KMS-11 (cell line): ENCODE measurements at regions not wholly inside any gene's neighbourhood (a gene's known extent, or its start where the extent isn't known, plus 50 kb on each side); places are given as distances from the start of the nearest gene placed in this dataset.
"Not testable (repeated sequence)": the region's sequence is repeated elsewhere in the genome, so short reads cannot be mapped to it uniquely, and the experiment has no call there.

Experiments
- H2AFZ ChIP-seq: fragments of 200-600 bp; sonication (generic); 2 replicates; pipeline ENCODE4 v1.6.1; 2016; ENCODE audit warnings: antibody characterized with exemption, mixed run types, low read depth
- H3K27ac ChIP-seq: fragments of 200-600 bp; sonication (generic); 2 replicates; pipeline ENCODE4 v1.6.1; 2016; ENCODE audit warnings: mild to moderate bottlenecking, mixed run types
- H3K27me3 ChIP-seq: fragments of 200-600 bp; sonication (generic); 2 replicates; pipeline ENCODE4 v1.6.1; 2017; ENCODE audit warnings: mild to moderate bottlenecking, low read depth, mixed run types, moderate library complexity; ENCODE audit not compliant: insufficient read depth
- H3K36me3 ChIP-seq: fragments of 200-600 bp; sonication (generic); 2 replicates; pipeline ENCODE4 v1.6.1; 2017; ENCODE audit warnings: mild to moderate bottlenecking, mixed run types; ENCODE audit not compliant: insufficient read depth
- H3K4me1 ChIP-seq: fragments of 200-600 bp; sonication (generic); 2 replicates; pipeline ENCODE4 v1.6.1; 2016; ENCODE audit warnings: mild to moderate bottlenecking, low read depth, mixed run types; ENCODE audit not compliant: poor library complexity, severe bottlenecking
- H3K4me2 ChIP-seq: fragments of 200-600 bp; sonication (generic); 2 replicates; pipeline ENCODE4 v1.7.0; 2016; ENCODE audit warnings: mild to moderate bottlenecking, mixed run types
- H3K4me3 ChIP-seq: fragments of 200-600 bp; sonication (generic); IDR thresholded peaks from 2 replicates; pipeline ENCODE4 v1.6.1; 2017; ENCODE audit warnings: low read depth, low read length, mixed read lengths; ENCODE audit not compliant: insufficient read depth
- H3K79me2 ChIP-seq: fragments of 200-600 bp; sonication (generic); 2 replicates; pipeline ENCODE4 v1.6.1; 2016; ENCODE audit warnings: low read depth, mixed run types; ENCODE audit not compliant: insufficient read depth
- H3K9ac ChIP-seq: fragments of 200-600 bp; sonication (generic); 2 replicates; pipeline ENCODE4 v1.6.1; 2016; ENCODE audit warnings: mild to moderate bottlenecking, mixed run types
- H4K20me1 ChIP-seq: fragments of 200-600 bp; sonication (generic); 2 replicates; pipeline ENCODE4 v1.6.1; 2016; ENCODE audit warnings: mild to moderate bottlenecking, mixed run types; ENCODE audit not compliant: insufficient read depth
- TF ChIP-seq, protein P1 (sequence below): fragments of 200-600 bp; sonication (generic); conservative IDR thresholded peaks from 2 replicates; pipeline ENCODE4 v1.6.1; 2017; ENCODE audit warnings: low read depth, mild to moderate bottlenecking, antibody characterized with exemption, low read length, moderate library complexity, mixed read lengths

DNA sequence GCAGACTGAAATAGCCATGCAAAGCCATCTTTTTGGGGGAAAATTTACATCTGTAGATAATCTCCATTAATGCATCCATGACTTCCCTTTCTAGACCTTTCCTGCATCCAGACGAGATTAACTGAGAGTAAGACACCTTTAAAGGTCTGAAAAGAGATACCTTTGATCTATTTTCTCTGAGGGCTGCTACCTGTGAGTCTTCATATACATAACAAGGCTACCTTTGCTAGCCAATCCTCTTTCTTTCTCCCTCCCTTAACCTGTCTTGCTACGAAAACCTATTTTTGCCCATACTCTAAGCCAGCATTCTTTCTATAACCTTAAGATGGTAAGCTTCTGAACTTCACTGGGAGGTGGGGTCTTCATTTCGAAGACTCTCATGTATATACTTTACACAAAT is 908.5 kb upstream of the FBXO33 start:
- Histone ChIP-seq H3K27ac (no peak overlapping the region), H3K36me3 (no peaks in the 10 kb centered on the region), H3K27me3 (no peaks in the 10 kb centered on the region), H3K4me2 (no peak overlapping the region), H3K79me2 (no peaks in the 10 kb centered on the region), H3K4me3 (no peak overlapping the region), H2AFZ (no peak overlapping the region), H3K4me1 (no peaks in the 10 kb centered on the region), H4K20me1 (no peaks in the 10 kb centered on the region), H3K9ac (no peak overlapping the region)
- TF ChIP-seq, protein P1, sequence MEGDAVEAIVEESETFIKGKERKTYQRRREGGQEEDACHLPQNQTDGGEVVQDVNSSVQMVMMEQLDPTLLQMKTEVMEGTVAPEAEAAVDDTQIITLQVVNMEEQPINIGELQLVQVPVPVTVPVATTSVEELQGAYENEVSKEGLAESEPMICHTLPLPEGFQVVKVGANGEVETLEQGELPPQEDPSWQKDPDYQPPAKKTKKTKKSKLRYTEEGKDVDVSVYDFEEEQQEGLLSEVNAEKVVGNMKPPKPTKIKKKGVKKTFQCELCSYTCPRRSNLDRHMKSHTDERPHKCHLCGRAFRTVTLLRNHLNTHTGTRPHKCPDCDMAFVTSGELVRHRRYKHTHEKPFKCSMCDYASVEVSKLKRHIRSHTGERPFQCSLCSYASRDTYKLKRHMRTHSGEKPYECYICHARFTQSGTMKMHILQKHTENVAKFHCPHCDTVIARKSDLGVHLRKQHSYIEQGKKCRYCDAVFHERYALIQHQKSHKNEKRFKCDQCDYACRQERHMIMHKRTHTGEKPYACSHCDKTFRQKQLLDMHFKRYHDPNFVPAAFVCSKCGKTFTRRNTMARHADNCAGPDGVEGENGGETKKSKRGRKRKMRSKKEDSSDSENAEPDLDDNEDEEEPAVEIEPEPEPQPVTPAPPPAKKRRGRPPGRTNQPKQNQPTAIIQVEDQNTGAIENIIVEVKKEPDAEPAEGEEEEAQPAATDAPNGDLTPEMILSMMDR, result no peak

DNA sequence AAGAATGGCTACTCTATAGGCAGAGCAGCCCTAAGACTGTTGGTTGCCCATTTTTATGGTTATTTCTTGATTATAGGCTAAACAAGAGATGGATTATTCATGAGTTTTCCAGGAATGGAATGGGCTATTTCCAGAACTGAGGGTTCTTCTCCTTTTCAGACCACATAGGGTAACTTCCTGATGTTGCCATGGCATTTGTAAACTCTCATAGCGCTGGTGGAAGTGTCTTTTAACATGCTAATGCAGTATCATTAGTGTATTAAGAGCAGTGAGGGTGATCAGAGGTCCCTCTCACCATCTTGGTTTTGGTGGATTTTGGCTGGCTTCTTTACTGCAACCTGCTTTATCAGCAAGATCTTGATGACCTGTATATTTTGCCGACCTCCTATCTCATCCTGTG is 904.6 kb upstream of the FBXO33 start:
- Histone ChIP-seq H3K27me3 (no peaks in the 10 kb centered on the region), H3K27ac (no peak overlapping the region)
- TF ChIP-seq, protein P1, result no peak

DNA sequence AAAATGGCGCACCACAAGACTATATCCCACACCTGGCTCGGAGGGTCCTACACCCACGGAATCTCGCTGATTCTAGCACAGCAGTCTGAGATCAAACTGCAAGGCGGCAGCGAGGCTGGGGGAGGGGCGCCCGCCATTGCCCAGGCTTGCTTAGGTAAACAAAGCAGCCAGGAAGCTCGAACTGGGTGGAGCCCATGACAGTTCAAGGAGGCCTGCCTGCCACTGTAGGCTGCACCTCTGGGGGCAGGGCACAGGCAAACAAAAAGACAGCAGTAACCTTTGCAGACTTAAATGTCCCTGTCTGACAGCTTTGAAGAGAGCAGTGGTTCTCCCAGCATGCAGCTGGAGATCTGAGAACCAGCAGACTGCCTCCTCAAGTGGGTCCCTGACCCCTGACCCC is 894.3 kb upstream of the FBXO33 start:
- H3K27ac ChIP-seq, H3K4me1 ChIP-seq, H3K4me2 ChIP-seq, H2AFZ ChIP-seq, H3K79me2 ChIP-seq, H4K20me1 ChIP-seq, H3K4me3 ChIP-seq, H3K36me3 ChIP-seq, H3K27me3 ChIP-seq, H3K9ac ChIP-seq: not testable (repeated sequence)

More for the DNA sequence above, 904.6 kb upstream of the FBXO33 start:
- no peaks in the 10 kb centered on the region for H3K79me2 ChIP-seq
- no peaks in the 10 kb centered on the region for H4K20me1 ChIP-seq
- no peak overlapping the region for H2AFZ ChIP-seq
- H3K4me2 ChIP-seq, result no peak overlapping the region
- H3K36me3 ChIP-seq, result no peaks in the 10 kb centered on the region
- no peak overlapping the region for H3K4me3 ChIP-seq
- H3K4me1 ChIP-seq, result no peaks in the 10 kb centered on the region
- H3K9ac ChIP-seq, result no peak overlapping the region

GRCh38 chr14:40318211-40318719 is 886.0 kb upstream of the FBXO33 start:
- Histone ChIP-seq H3K4me3 (no peak overlapping the region), H3K4me2 (no peak overlapping the region), H4K20me1 (no peaks in the 10 kb centered on the region), H3K27me3 (no peaks in the 10 kb centered on the region), H3K27ac (no peak overlapping the region), H3K36me3 (no peaks in the 10 kb centered on the region), H3K79me2 (no peaks in the 10 kb centered on the region), H2AFZ (no peak overlapping the region), H3K4me1 (no peaks in the 10 kb centered on the region), H3K9ac (no peak overlapping the region)
- TF ChIP-seq, protein P1, result no peak

DNA sequence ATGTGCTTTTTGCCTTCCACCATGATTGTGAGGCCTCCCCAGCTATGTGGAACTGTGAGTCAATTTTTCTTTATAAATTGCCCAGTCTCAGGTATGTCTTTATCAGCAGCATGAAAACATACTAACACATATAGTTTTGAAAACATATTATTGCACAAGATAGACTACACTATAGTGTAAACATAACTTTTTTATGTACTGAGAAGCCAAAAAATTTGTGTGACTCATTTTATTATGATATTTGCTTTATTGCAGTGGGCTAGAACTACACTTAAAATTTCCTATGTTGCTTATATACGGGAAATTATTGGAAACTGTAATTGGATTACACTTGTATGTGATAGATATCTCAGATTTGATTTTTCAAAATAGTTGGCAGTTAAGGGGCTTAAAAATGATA is 885.5 kb upstream of the FBXO33 start:
- Histone ChIP-seq H3K36me3 (no peaks in the 10 kb centered on the region), H3K4me3 (no peak overlapping the region), H3K27ac (no peak overlapping the region), H3K79me2 (no peaks in the 10 kb centered on the region), H4K20me1 (no peaks in the 10 kb centered on the region), H3K4me1 (no peaks in the 10 kb centered on the region), H3K9ac (no peak overlapping the region), H3K27me3 (no peaks in the 10 kb centered on the region), H2AFZ (no peak overlapping the region), H3K4me2 (no peak overlapping the region)
- TF ChIP-seq, protein P1, result no peak
